Astrocyte (in vitro differentiated cells and primary cell): ENCODE measurements at regions not wholly inside any gene's neighbourhood (a gene's known extent, or its start where the extent isn't known, plus 50 kb on each side); places are given as distances from the start of the nearest gene placed in this dataset.

Experiments used
- DNase-seq: peaks from one replicate; pipeline ENCODE4 v3.0.0-alpha.2; 2010; ENCODE audit warnings: low read depth
- FAIRE-seq: peaks from 2 replicates; lab custom pipeline; 2011; peaks lifted over from hg19 to GRCh38; lab: Jason Lieb, UNC
- H2AFZ ChIP-seq: 2 replicates; pipeline ENCODE4 v1.6.0; 2012; ENCODE audit warnings: low read depth, low read length, inconsistent platforms
- H3K27ac ChIP-seq: 2 replicates; pipeline ENCODE4 v1.5.1; 2011; ENCODE audit warnings: low read depth, low read length, inconsistent platforms
- H3K27me3 ChIP-seq: 2 replicates; pipeline ENCODE4 v1.6.0; 2011; ENCODE audit warnings: low read length, inconsistent platforms; ENCODE audit not compliant: insufficient read depth
- H3K36me3 ChIP-seq: 2 replicates; pipeline ENCODE4 v1.5.1; 2011; ENCODE audit warnings: low read length, inconsistent platforms; ENCODE audit not compliant: insufficient read depth
- H3K4me1 ChIP-seq: 2 replicates; pipeline ENCODE4 v1.5.1; 2011; ENCODE audit warnings: low read length, inconsistent platforms; ENCODE audit not compliant: insufficient read depth
- H3K4me2 ChIP-seq: 2 replicates; pipeline ENCODE4 v1.6.0; 2012; ENCODE audit warnings: low read length, inconsistent platforms
- H3K4me3 ChIP-seq: 2 replicates; pipeline ENCODE4 v1.5.1; 2011; ENCODE audit warnings: low read depth, mild to moderate bottlenecking, low read length, inconsistent platforms; ENCODE audit not compliant: insufficient read depth
- H3K79me2 ChIP-seq: 2 replicates; pipeline ENCODE4 v1.6.0; 2012; ENCODE audit warnings: mild to moderate bottlenecking, low read length, inconsistent platforms; ENCODE audit not compliant: insufficient read depth
- H3K9ac ChIP-seq: 2 replicates; pipeline ENCODE4 v1.6.0; 2012; ENCODE audit warnings: mild to moderate bottlenecking, low read length, inconsistent platforms
- H3K9me3 ChIP-seq: 2 replicates; pipeline ENCODE4 v1.5.1; 2012; ENCODE audit warnings: low read depth, mild to moderate bottlenecking, low read length, inconsistent platforms; ENCODE audit not compliant: insufficient read depth
- H4K20me1 ChIP-seq: 2 replicates; pipeline ENCODE4 v1.6.0; 2012; ENCODE audit warnings: low read length, inconsistent platforms; ENCODE audit not compliant: insufficient read depth
- H3K27ac Mint-ChIP-seq: one replicate; pipeline ENCODE4 v1.8.0; 2021; ENCODE audit warnings: mild to moderate bottlenecking, mixed read lengths; ENCODE audit not compliant: unreplicated experiment
- H3K27me3 Mint-ChIP-seq: one replicate; pipeline ENCODE4 v1.8.0; 2021; ENCODE audit warnings: low read depth, mixed read lengths; ENCODE audit not compliant: unreplicated experiment
- H3K36me3 Mint-ChIP-seq: one replicate; pipeline ENCODE4 v1.8.0; 2021; ENCODE audit warnings: low read depth, mixed read lengths; ENCODE audit not compliant: unreplicated experiment
- H3K4me1 Mint-ChIP-seq: one replicate; pipeline ENCODE4 v1.8.0; 2021; ENCODE audit warnings: low read depth, mixed read lengths; ENCODE audit not compliant: unreplicated experiment
- H3K4me3 Mint-ChIP-seq: one replicate; pipeline ENCODE4 v1.8.0; 2021; ENCODE audit warnings: mild to moderate bottlenecking, moderate library complexity, mixed read lengths; ENCODE audit not compliant: unreplicated experiment
- H3K9me3 Mint-ChIP-seq: one replicate; pipeline ENCODE4 v1.8.0; 2021; ENCODE audit warnings: mild to moderate bottlenecking, mixed read lengths; ENCODE audit not compliant: unreplicated experiment
- EZH2 ChIP-seq: IDR thresholded peaks from 2 replicates; pipeline ENCODE4 v1.6.1; 2012; ENCODE audit warnings: mild to moderate bottlenecking, low read length, inconsistent platforms; ENCODE audit not compliant: insufficient read depth
- TF ChIP-seq, protein P1 (sequence below): IDR thresholded peaks from 2 replicates; pipeline ENCODE4 v1.5.1; 2011; ENCODE audit warnings: low read depth, mild to moderate bottlenecking, inconsistent platforms, low read length, moderate library complexity; ENCODE audit not compliant: insufficient read depth

DNA sequence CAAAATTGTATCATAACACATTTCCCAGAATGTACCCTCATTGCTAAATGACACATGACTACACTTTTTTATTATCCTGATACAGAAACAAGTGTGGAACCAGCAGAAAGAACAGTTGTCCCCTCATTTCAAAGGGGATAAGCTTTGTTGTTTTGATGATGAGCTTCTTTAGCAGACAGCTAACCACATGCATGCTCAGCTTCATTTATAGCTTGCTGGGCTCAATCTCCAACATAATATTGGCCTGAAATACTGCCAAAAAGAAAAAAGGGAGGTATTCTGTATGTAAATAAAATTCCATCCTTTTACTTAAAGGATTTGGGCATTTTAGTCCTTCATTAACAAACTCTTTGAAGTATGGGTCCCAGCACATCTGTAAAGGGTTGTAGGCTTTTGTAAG, 120.4 kb downstream of the SPATA31D1 start:
- Histone ChIP-seq H3K27ac (no peak overlapping the region), H3K36me3 (no peaks in the 10 kb centered on the region), H3K9me3 (no peaks in the 10 kb centered on the region), H3K79me2 (no peaks in the 10 kb centered on the region), H2AFZ (no peak overlapping the region), H3K27me3 (no peaks in the 10 kb centered on the region), H4K20me1 (no peaks in the 10 kb centered on the region), H3K4me2 (no peak overlapping the region), H3K9ac (no peak overlapping the region), H3K4me3 (no peak overlapping the region), H3K4me1 (no peaks in the 10 kb centered on the region)
- FAIRE-seq = no peak
- no peaks in the 10 kb centered on the region for H3K27me3 Mint-ChIP-seq
- H3K4me1 Mint-ChIP-seq = no peaks in the 10 kb centered on the region
- H3K36me3 Mint-ChIP-seq = no peaks in the 10 kb centered on the region
- DNase-seq = no peak
- no peak overlapping the region for H3K4me3 Mint-ChIP-seq
- TF ChIP-seq, protein P1, sequence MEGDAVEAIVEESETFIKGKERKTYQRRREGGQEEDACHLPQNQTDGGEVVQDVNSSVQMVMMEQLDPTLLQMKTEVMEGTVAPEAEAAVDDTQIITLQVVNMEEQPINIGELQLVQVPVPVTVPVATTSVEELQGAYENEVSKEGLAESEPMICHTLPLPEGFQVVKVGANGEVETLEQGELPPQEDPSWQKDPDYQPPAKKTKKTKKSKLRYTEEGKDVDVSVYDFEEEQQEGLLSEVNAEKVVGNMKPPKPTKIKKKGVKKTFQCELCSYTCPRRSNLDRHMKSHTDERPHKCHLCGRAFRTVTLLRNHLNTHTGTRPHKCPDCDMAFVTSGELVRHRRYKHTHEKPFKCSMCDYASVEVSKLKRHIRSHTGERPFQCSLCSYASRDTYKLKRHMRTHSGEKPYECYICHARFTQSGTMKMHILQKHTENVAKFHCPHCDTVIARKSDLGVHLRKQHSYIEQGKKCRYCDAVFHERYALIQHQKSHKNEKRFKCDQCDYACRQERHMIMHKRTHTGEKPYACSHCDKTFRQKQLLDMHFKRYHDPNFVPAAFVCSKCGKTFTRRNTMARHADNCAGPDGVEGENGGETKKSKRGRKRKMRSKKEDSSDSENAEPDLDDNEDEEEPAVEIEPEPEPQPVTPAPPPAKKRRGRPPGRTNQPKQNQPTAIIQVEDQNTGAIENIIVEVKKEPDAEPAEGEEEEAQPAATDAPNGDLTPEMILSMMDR = no peak
- TF ChIP-seq EZH2 = no peak
- no peak overlapping the region for H3K27ac Mint-ChIP-seq
- H3K9me3 Mint-ChIP-seq = no peaks in the 10 kb centered on the region

DNA sequence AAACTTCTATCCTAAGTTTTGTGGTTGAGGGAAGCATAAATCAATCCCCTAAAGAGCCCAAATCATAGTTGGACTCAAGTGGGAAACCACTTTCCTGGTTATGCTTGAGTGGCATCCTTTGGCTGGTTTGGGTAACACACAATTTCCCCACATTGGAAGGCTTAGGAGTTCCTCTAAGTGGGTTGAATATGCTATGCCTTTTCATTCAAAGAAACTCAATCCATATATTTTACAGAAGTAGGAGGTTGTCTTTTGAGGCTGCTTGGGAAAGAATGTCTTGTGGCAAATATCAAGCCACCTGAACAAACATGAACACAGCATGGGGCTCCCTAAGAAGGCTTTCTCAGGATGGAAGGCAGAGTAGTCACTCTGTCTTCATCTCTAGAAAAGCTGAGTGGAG, 121.1 kb downstream of the SPATA31D1 start:
- Histone ChIP-seq H2AFZ (no peak overlapping the region), H3K9ac (no peak overlapping the region), H4K20me1 (no peaks in the 10 kb centered on the region), H3K4me3 (no peak overlapping the region), H3K4me1 (no peaks in the 10 kb centered on the region), H3K27ac (peak overlapping the region; percentile 8), H3K9me3 (no peaks in the 10 kb centered on the region), H3K4me2 (no peak overlapping the region), H3K27me3 (no peaks in the 10 kb centered on the region), H3K36me3 (no peaks in the 10 kb centered on the region), H3K79me2 (no peaks in the 10 kb centered on the region)
- peak; percentile 5 for FAIRE-seq
- H3K9me3 Mint-ChIP-seq = no peaks in the 10 kb centered on the region
- no peak overlapping the region for H3K27ac Mint-ChIP-seq
- no peaks in the 10 kb centered on the region for H3K27me3 Mint-ChIP-seq
- no peaks in the 10 kb centered on the region for H3K4me1 Mint-ChIP-seq
- peak; percentile 51 for DNase-seq
- no peak overlapping the region for H3K4me3 Mint-ChIP-seq
- H3K36me3 Mint-ChIP-seq = no peaks in the 10 kb centered on the region
- TF ChIP-seq, protein P1 = no peak
- no peak for TF ChIP-seq EZH2

DNA sequence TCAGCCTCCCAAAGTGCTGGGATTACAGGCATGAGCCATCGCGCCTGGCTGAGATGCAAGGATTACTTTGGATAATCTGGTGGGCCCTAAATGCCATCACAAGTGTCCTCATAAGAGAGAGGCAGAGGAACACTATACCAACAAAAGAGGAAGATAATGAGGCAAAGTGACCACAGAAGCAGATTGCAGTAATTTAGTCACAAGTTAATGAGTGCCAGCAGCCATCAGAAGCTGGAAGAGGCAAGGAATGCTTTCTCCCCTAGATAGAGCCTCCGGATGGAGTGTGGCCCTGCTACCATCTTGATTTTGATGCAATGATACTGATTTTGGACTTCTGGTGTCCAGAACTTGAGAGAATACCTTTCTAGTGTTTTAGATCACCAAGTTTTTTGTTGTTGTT, 122.3 kb downstream of the SPATA31D1 start:
- H3K4me3 ChIP-seq = no peak overlapping the region
- Mint-ChIP-seq H3K4me1 (no peaks in the 10 kb centered on the region), H3K27ac (no peak overlapping the region), H3K9me3 (no peaks in the 10 kb centered on the region), H3K36me3 (no peaks in the 10 kb centered on the region), H3K4me3 (no peak overlapping the region), H3K27me3 (no peaks in the 10 kb centered on the region)
- DNase-seq = no peak
- H4K20me1 ChIP-seq = no peaks in the 10 kb centered on the region
- H3K79me2 ChIP-seq = no peaks in the 10 kb centered on the region
- no peaks in the 10 kb centered on the region for H3K27me3 ChIP-seq
- H3K4me1 ChIP-seq = no peaks in the 10 kb centered on the region
- no peak for FAIRE-seq
- no peak overlapping the region for H3K9ac ChIP-seq
- H3K9me3 ChIP-seq = no peaks in the 10 kb centered on the region
- TF ChIP-seq, protein P1 = no peak
- no peak for TF ChIP-seq EZH2
- H2AFZ ChIP-seq = no peak overlapping the region
- H3K27ac ChIP-seq = no peak overlapping the region
- H3K4me2 ChIP-seq = no peak overlapping the region
- no peaks in the 10 kb centered on the region for H3K36me3 ChIP-seq
